HG03025 (cell line): ENCODE measurements at regions not wholly inside any gene's neighbourhood (a gene's known extent, or its start where the extent isn't known, plus 50 kb on each side); places are given as distances from the start of the nearest gene placed in this dataset.

Experiments used
- ATAC-seq: cut with Tn5 transposase; IDR thresholded peaks from one replicate; pipeline ENCODE4 v1.9.1; 2021; ENCODE audit warnings: mild to moderate bottlenecking, moderate library complexity; ENCODE audit not compliant: unreplicated experiment, low FRiP score

- ATAC-seq: no peak
Measured at GRCh38 chr12:87796961-87797516, 232.2 kb downstream of the C12orf50 start.

GRCh38 chr12:87795555-87795954, 233.6 kb downstream of the C12orf50 start:
- no peak for ATAC-seq

GRCh38 chr12:87794854-87795253, 234.3 kb downstream of the C12orf50 start:
- no peak for ATAC-seq

GRCh38 chr12:87793131-87793530, 236.1 kb downstream of the C12orf50 start:
- no peak for ATAC-seq

GRCh38 chr12:87784350-87784749, 244.9 kb downstream of the C12orf50 start:
- no peak for ATAC-seq

- no peak for ATAC-seq
Measured at GRCh38 chr12:87783467-87783866, 245.7 kb downstream of the C12orf50 start.

- no peak for ATAC-seq
Measured at GRCh38 chr12:87782838-87783237, 246.4 kb downstream of the C12orf50 start.

GRCh38 chr12:87779858-87780498, 249.2 kb downstream of the C12orf50 start:
- no peak for ATAC-seq

GRCh38 chr12:87779016-87779415, 250.2 kb downstream of the C12orf50 start:
- no peak for ATAC-seq

GRCh38 chr12:87778065-87778464, 251.1 kb downstream of the C12orf50 start:
- ATAC-seq: no peak

GRCh38 chr12:87775784-87776183, 253.4 kb downstream of the C12orf50 start:
- no peak for ATAC-seq

GRCh38 chr12:87775051-87775450, 254.2 kb downstream of the C12orf50 start:
- no peak for ATAC-seq

GRCh38 chr12:87772401-87772800, 256.8 kb downstream of the C12orf50 start:
- no peak for ATAC-seq

- no peak for ATAC-seq
Measured at GRCh38 chr12:87768501-87769287, 260.5 kb downstream of the C12orf50 start.

- ATAC-seq: no peak
Measured at GRCh38 chr12:87766044-87766443, 263.2 kb downstream of the C12orf50 start.

- ATAC-seq: no peak
Measured at GRCh38 chr12:87760943-87761342, 268.3 kb downstream of the C12orf50 start.

- no peak for ATAC-seq
Measured at GRCh38 chr12:87758271-87758670, 270.9 kb downstream of the C12orf50 start.

- ATAC-seq: no peak
Measured at GRCh38 chr12:87756721-87757120, 272.5 kb downstream of the C12orf50 start.

- ATAC-seq: no peak
Measured at GRCh38 chr12:87756111-87756510, 273.1 kb downstream of the C12orf50 start.

- ATAC-seq: no peak
Measured at GRCh38 chr12:87728931-87729593, 300.1 kb downstream of the C12orf50 start.

- no peak for ATAC-seq
Measured at GRCh38 chr12:87720967-87721366, 308.2 kb downstream of the C12orf50 start.
